GM19023 (cell line): ENCODE measurements at regions not wholly inside any gene's neighbourhood (a gene's known extent, or its start where the extent isn't known, plus 50 kb on each side); places are given as distances from the start of the nearest gene placed in this dataset.
A peak's percentile ranks its signal among the peaks of the same experiment; 100 is the strongest.
"Not testable (repeated sequence)": the region's sequence is repeated elsewhere in the genome, so short reads cannot be mapped to it uniquely, and the experiment has no call there.

Experiments used
- ATAC-seq: cut with Tn5 transposase; IDR thresholded peaks from one replicate; pipeline ENCODE4 v1.9.1; 2021; ENCODE audit warnings: mild to moderate bottlenecking, moderate library complexity; ENCODE audit not compliant: unreplicated experiment

DNA sequence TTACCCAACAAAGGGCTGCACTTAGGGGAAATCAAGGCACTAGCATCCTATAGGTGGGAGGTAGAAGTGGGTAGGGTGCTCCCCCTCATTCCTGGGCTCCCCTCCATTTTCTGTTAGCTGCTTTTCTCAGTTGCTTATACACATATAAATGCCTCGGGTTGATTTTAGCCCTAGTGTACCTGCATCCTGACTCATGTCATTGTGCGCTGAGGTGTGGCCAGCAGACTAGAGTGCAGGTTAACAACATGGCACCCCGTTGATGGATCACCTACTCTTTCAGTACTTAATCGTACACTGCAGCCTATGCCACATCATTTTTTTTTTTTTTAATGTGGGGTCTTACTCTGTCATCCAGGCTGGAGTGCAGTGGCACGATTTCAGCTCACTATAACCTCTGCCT is 144.0 kb upstream of the ITGB1 start:
- no peak for ATAC-seq

- ATAC-seq = no peak
These were observed 143.4 kb upstream of the ITGB1 start for GRCh38 chr10:33101392-33101787.

GRCh38 chr10:33100781-33101391 is 142.9 kb upstream of the ITGB1 start:
- ATAC-seq = no peak

GRCh38 chr10:33099748-33100147 is 141.7 kb upstream of the ITGB1 start:
- ATAC-seq = no peak

- no peak for ATAC-seq
These were observed 141.1 kb upstream of the ITGB1 start for GRCh38 chr10:33098951-33099663.

GRCh38 chr10:33095867-33096815 is 138.1 kb upstream of the ITGB1 start:
- peak; percentile 61 for ATAC-seq

- no peak for ATAC-seq
These were observed 136.4 kb upstream of the ITGB1 start for GRCh38 chr10:33094263-33095051.

- ATAC-seq = no peak
These were observed 135.3 kb upstream of the ITGB1 start for GRCh38 chr10:33093362-33093761.

DNA sequence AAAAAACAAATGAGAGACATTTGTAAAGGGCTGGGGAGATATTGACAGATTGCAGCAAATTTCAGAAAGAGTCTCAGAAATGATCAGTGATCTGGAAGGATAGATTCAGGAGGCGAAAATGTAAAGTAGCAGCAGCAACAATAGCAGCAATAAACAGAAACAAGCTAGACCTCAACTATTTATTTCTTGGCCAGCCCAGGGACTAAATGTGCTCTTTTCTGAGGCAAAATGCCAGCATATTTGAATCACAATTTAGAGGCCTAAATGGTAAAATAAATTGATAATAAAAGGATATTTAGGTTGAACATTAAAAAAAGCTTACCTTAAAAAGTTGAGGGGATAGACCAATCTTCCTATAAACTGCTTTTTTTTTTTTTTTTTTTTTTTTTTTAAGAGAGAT is 134.6 kb upstream of the ITGB1 start:
- ATAC-seq = no peak

DNA sequence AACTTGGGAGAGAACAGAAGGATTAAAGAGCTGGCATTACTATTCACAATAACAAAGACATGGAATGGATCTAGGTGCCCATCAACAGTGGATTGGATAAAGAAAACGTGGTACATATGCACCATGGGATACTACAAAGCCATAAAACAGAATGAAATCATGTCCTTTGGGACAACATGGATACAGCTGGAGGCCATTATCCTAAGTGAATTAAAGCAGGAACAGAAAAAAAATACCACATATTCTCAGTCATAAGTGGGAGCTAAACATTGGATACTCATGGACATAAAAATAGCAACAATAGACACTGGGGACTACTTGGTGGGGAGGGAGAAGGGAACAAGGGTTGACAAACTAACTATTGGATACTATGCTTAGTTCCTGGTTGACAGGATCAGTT is 133.2 kb upstream of the ITGB1 start:
- no peak for ATAC-seq

DNA sequence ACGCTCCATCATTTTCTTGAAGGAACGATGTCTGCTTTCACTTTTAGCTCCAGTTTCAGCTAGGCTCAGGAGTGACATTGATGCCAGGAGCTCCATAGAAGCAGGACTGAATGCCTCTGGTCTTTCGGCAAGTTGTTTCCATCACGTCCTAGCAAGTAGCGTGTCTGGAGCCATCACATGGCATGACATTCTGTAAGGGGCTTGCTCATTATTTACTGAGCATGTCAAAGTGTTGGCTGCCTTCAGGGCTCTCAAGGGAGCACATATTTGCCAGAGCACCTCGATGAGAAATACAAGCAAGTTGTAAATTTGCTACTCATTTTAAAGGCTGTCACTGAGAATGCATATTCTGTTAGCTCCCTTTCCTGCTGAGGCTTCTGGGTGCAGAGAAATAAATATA is 131.0 kb upstream of the ITGB1 start:
- ATAC-seq = no peak

DNA sequence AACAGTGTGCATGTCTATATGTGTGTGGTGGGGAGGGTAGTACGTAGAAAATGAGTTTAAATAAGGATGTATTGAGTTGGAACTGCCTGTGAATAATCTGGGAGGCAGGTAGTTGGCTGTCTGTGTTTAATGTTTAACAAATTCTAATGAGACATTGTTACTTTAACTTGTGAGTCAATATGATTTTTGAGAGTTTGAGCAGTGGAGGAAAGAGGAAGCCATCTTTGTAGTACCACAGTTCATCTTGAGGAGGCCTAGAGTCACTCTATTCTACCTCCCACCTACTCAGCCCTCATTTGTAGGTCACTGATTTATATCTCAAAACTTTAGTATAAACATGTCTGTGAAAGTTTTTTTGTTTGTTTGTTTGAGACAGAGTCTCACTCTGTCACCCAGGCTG is 129.9 kb upstream of the ITGB1 start:
- no peak for ATAC-seq

GRCh38 chr10:33087152-33087551 is 129.1 kb upstream of the ITGB1 start:
- ATAC-seq = no peak

DNA sequence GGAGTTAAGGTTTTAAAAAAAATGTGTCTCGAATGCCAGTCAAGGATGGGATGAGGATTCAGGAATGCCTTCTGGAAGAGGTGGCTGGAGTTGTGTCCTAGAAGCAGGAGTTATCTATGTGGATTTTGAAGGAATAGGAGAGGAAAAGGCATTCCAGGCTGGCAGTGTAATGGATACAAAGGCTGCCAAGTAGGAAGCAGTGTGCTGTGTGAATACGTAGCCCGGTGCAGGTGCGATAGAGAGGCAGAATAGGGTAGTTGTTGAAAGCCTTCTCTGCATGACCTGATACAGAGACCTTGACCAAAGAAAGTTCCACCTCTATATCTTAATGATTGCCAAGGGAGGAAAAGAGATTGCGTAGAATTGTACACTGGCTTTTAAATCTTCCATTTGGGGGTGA is 128.1 kb upstream of the ITGB1 start:
- no peak for ATAC-seq

DNA sequence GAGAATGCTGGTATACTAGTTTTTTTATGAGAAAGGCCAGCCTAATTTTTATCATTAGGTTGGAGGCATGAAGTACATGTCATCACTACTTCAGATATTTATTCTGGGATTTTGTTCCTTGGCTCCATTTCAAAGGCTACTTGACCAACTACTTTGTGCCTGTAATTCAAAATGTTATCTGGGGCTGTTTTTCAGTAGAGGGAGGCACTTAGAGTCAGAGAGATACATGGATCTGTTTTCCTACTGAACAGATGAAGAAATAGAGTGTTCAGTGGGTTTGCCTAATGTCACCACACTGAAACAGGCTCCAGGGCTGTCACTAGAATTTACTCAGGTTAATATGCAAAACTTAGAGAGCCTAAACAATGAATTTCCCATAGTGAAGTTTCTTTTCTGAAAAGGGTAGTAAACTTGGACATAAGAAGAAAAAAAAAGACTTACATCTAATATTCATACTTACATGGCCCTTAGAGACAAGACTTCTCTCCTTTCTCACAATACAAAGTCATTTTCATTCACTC is 127.3 kb upstream of the ITGB1 start:
- no peak for ATAC-seq

GRCh38 chr10:33084453-33084852 is 126.4 kb upstream of the ITGB1 start:
- no peak for ATAC-seq

DNA sequence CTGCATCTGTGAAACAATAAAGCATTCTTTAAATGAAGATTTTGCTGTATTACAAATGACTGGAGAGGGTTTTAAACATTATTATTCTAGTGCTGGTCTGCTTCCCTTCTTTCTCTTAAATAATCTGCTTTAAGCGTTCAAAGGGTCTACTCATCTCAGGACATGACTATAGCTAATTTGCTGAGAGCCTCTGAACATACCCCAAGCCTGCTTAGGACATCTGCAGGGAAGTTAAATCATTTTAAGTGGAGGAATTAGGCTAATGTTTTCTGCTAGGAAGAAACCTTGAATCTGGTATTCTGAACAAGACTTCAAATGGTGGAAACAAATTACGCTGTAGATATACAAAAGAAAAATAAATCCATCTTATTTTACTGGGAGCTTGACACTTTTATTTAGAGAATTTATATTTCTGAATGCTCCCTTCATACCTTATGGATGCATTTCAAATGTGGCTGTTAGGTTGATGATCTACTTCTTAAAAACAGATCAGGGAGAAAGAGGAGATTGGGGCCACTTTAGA is 124.4 kb upstream of the ITGB1 start:
- no peak for ATAC-seq

GRCh38 chr10:33080467-33080866 is 122.4 kb upstream of the ITGB1 start:
- not testable (repeated sequence) for ATAC-seq

GRCh38 chr10:33074443-33074842 is 116.4 kb upstream of the ITGB1 start:
- ATAC-seq = no peak

DNA sequence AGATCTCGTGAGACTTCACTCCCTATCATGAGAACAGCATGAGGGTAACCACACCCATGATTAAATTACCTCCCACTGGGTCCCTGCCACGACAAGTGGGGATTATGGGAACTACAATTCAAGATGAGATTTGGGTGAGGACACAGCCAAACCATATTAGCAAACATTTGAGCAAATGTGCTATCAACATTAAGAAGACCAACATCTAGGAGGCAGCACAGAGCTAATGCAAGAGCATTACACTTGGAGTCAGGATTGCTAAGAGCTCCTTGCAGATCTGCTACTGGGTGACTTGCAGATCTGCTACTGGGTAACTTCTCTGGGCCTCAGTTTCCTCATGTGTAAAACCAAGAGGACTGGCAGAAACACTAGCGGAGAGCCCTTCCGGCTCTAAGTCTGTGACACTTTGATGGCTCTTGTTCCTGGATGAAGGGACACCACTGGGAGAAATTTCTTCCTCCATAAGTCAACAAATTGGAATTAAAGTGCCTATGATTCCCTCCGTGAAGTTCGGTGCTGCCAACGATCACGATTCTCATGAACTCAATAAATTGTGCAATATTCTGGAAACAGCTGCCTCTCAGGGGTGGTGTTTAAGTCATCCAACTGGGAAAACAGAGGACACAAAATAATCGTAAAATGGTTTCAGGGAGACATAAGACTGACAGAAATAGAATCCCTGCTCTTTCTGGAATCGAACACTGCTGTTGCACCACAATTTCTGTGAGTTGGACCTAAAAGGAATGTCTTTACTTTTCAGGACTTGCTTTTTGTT is 115.8 kb upstream of the ITGB1 start:
- ATAC-seq = no peak
